Natural killer cell (primary cell): ENCODE measurements at regions not wholly inside any gene's neighbourhood (a gene's known extent, or its start where the extent isn't known, plus 50 kb on each side); places are given as distances from the start of the nearest gene placed in this dataset.

ENCODE experiments used
- ATAC-seq, 3 donors: fragments of 150-1000 bp in 2 of 3; fragments of 200-7000 bp in 1 of 3; cut with Tn5 transposase; 1 replicate in 1 of 3; 2 replicates in 2 of 3; pipeline ENCODE4 v1.10.0; 2021; ENCODE audit warnings: mild to moderate bottlenecking in 2 of 3, moderate library complexity in 2 of 3
- DNase-seq, 2 donors: peaks; one replicate each; pipeline versions ENCODE4 v3.0.0 to v3.0.0-alpha.2; 2013 to 2021; ENCODE audit warnings: mixed read lengths in 1 of 2
- H3K27ac ChIP-seq: one replicate; pipeline ENCODE4 v1.5.1; 2013; ENCODE audit warnings: mild to moderate bottlenecking, low read length
- H3K27me3 ChIP-seq: one replicate; pipeline ENCODE4 v1.6.1; 2013; ENCODE audit warnings: low read length; ENCODE audit not compliant: control insufficient read depth, insufficient read depth
- H3K36me3 ChIP-seq: one replicate; pipeline ENCODE4 v1.6.1; 2013; ENCODE audit warnings: low read length; ENCODE audit not compliant: control insufficient read depth, insufficient read depth
- H3K4me1 ChIP-seq: one replicate; pipeline ENCODE4 v1.6.1; 2013; ENCODE audit warnings: low read length; ENCODE audit not compliant: control insufficient read depth, insufficient read depth
- H3K4me3 ChIP-seq: one replicate; pipeline ENCODE4 v1.5.1; 2013; ENCODE audit warnings: low read length
- H3K9me3 ChIP-seq: one replicate; pipeline ENCODE4 v1.6.1; 2013; ENCODE audit warnings: low read length; ENCODE audit not compliant: control insufficient read depth, insufficient read depth
- H3K27ac Mint-ChIP-seq, 2 donors: one replicate each; pipeline ENCODE4 v1.8.0; 2022; ENCODE audit warnings: mild to moderate bottlenecking in 2 of 2, mixed read lengths in 2 of 2, moderate library complexity in 1 of 2
- H3K27me3 Mint-ChIP-seq, 2 donors: one replicate each; pipeline ENCODE4 v1.8.0; 2022; ENCODE audit warnings: low read depth in 2 of 2, mixed read lengths in 2 of 2
- H3K36me3 Mint-ChIP-seq: one replicate; pipeline ENCODE4 v1.8.0; 2022; ENCODE audit warnings: mixed read lengths
- H3K4me1 Mint-ChIP-seq, 2 donors: one replicate each; pipeline ENCODE4 v1.8.0; 2022; ENCODE audit warnings: mixed read lengths in 2 of 2
- H3K4me3 Mint-ChIP-seq: one replicate; pipeline ENCODE4 v1.8.0; 2022; ENCODE audit warnings: mild to moderate bottlenecking, moderate library complexity, mixed read lengths
- H3K9me3 Mint-ChIP-seq, 2 donors: one replicate each; pipeline ENCODE4 v1.8.0; 2022; ENCODE audit warnings: mixed read lengths in 2 of 2
- WGBS: methylation state at CpG from one replicate; pipeline ENCODE4 v1.1.7; 2013; ENCODE audit warnings: missing lambda C conversion rate; ENCODE audit not compliant: insufficient coverage; 5-methylcytosine and 5-hydroxymethylcytosine counted together
- intact Hi-C: fragments of 100-400 bp; cut with micrococcal nuclease; formaldehyde crosslinking; loops from one replicate; pipeline ENCODE4 v1.14.2; 2022
- TF ChIP-seq, protein P1 (sequence below): fragments of 200-600 bp; IDR thresholded peaks from one replicate; pipeline ENCODE4 v1.8.0; 2022; ENCODE audit warnings: antibody characterized with exemption

DNA sequence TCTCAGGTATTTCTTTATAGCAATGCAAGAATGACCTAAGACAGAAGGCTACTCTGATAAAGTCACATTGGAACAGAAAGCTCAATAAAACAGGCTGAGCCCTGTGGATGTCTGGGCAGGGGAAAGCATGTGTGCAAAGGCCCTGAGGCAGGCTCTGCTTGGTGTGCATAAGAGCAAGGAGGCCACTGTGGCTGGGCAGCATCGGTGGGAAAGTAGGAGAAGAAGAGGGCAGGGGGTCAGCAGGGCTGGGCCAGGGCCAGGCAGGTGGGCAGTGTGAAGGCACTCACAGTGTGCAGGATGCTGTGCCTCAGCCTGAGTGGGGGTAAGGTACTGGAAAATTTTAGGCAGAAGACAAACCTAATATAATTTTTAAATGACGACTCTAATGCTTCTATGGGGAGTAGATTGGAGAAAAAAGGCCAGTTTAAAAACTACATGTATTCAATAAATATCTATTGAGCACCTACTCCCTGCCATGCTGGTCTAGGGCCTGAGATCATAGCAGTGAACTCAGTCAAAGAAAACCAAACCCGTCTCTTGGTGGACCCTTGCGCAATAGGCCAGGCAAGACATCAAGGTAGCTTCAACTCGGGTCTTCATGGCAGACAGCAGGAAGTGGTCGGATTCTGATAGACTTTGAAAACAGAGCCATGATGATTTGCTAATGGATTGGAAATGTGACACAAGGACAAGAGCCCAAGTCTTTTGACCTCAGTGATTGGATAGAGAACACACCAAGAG lies 572.3 kb downstream of the TCERG1L start:
- Mint-ChIP-seq H3K36me3 (no peaks in the 10 kb centered on the region), H3K4me3 (no peak overlapping the region), H3K27me3 (no peaks in the 10 kb centered on the region), H3K4me1 (no peaks in the 10 kb centered on the region), H3K9me3 (peaks cover 0 to 2% of the 10 kb centered on the region in 2 donors), H3K27ac (no peak overlapping the region)
- Histone ChIP-seq H3K36me3 (no peaks in the 10 kb centered on the region), H3K4me1 (no peaks in the 10 kb centered on the region), H3K9me3 (no peaks in the 10 kb centered on the region), H3K27ac (no peak overlapping the region), H3K27me3 (no peaks in the 10 kb centered on the region), H3K4me3 (no peak overlapping the region)
- TF ChIP-seq, protein P1, sequence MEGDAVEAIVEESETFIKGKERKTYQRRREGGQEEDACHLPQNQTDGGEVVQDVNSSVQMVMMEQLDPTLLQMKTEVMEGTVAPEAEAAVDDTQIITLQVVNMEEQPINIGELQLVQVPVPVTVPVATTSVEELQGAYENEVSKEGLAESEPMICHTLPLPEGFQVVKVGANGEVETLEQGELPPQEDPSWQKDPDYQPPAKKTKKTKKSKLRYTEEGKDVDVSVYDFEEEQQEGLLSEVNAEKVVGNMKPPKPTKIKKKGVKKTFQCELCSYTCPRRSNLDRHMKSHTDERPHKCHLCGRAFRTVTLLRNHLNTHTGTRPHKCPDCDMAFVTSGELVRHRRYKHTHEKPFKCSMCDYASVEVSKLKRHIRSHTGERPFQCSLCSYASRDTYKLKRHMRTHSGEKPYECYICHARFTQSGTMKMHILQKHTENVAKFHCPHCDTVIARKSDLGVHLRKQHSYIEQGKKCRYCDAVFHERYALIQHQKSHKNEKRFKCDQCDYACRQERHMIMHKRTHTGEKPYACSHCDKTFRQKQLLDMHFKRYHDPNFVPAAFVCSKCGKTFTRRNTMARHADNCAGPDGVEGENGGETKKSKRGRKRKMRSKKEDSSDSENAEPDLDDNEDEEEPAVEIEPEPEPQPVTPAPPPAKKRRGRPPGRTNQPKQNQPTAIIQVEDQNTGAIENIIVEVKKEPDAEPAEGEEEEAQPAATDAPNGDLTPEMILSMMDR: no peak
- 93% methylated on average over 5 of the region's 6 CpGs for WGBS
- intact Hi-C loops: no loop called here
- ATAC-seq (no peak), DNase-seq (no peak)

DNA sequence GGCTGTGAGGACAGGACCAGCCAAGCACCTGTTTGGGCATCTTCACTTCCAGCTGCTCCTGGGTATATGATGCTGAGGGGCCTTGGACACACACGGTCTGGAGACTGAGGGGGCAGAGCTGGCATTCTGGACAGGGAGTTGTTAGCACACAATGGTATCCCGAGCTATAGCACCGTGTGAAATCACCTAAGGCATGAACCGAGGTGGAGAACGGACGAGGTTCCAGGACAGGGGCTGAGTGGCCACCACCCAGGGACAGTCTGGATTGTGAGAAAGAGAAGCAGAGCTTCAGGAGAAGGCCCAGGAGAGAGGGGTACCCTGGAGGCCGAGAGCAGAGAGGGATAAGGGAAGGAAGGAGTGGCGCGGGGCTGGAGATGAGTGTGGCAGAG lies 571.8 kb downstream of the TCERG1L start:
- no peak for ATAC-seq
- intact Hi-C loops: no loop called here
- H3K27me3 Mint-ChIP-seq: no peaks in the 10 kb centered on the region

DNA sequence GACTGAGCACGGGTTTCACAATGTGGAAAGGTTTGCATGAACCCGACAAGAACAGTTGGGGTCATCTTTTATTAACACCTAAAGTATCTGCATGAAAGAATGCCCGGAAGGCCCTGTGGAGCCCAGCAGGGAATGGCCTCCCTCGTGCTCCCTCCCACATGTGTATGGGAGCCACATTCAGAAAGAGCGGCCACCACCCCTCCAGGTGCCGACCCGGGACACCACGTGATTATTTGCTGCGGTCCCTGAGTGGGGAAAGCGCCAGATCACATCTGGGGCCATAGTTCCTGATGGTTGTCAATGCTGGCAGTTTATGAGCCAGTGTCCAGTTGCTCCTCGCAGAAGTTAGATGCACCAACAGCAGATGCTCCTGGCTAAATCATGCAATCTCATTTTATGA lies 571.4 kb downstream of the TCERG1L start:
- H3K9me3 Mint-ChIP-seq: peaks cover 0 to under 1% of the 10 kb centered on the region in 2 donors
- no peaks in the 10 kb centered on the region for H3K36me3 ChIP-seq
- no peaks in the 10 kb centered on the region for H3K4me1 ChIP-seq
- no peak overlapping the region for H3K4me3 Mint-ChIP-seq
- DNase-seq (no peak), ATAC-seq (no peak)
- H3K4me3 ChIP-seq: no peak overlapping the region
- intact Hi-C loops: no loop called here
- WGBS: 83% methylated on average over 11 of the region's 11 CpGs
- TF ChIP-seq, protein P1: no peak
- H3K27me3 Mint-ChIP-seq: no peaks in the 10 kb centered on the region
- H3K27ac ChIP-seq: no peak overlapping the region
- no peaks in the 10 kb centered on the region for H3K36me3 Mint-ChIP-seq
- no peaks in the 10 kb centered on the region for H3K27me3 ChIP-seq
- H3K4me1 Mint-ChIP-seq: no peaks in the 10 kb centered on the region
- H3K27ac Mint-ChIP-seq: no peak overlapping the region
- no peaks in the 10 kb centered on the region for H3K9me3 ChIP-seq

More for the DNA sequence above, 571.8 kb downstream of the TCERG1L start:
- Mint-ChIP-seq H3K4me1 (no peaks in the 10 kb centered on the region), H3K9me3 (peaks cover 0 to 2% of the 10 kb centered on the region in 2 donors), H3K27ac (no peak overlapping the region), H3K4me3 (no peak overlapping the region), H3K36me3 (no peaks in the 10 kb centered on the region)
- 81% methylated on average over 9 of the region's 9 CpGs for WGBS
- TF ChIP-seq, protein P1: no peak
- Histone ChIP-seq H3K4me3 (no peak overlapping the region), H3K4me1 (no peaks in the 10 kb centered on the region), H3K27ac (no peak overlapping the region), H3K27me3 (no peaks in the 10 kb centered on the region), H3K9me3 (no peaks in the 10 kb centered on the region), H3K36me3 (no peaks in the 10 kb centered on the region)
- DNase-seq: no peak
